NT2/D1 (cell line): ENCODE measurements at regions not wholly inside any gene's neighbourhood (a gene's known extent, or its start where the extent isn't known, plus 50 kb on each side); places are given as distances from the start of the nearest gene placed in this dataset.
"Not testable (repeated sequence)": the region's sequence is repeated elsewhere in the genome, so short reads cannot be mapped to it uniquely, and the experiment has no call there.

Experiments used
- SUZ12 ChIP-seq: IDR thresholded peaks from 2 replicates; pipeline ENCODE4 v1.6.1; 2011; ENCODE audit not compliant: insufficient read length, insufficient read depth; ENCODE audit errors: extremely low read depth
- YY1 ChIP-seq: IDR thresholded peaks from 2 replicates; pipeline ENCODE4 v1.6.1; 2011; ENCODE audit not compliant: insufficient read length, insufficient read depth

DNA sequence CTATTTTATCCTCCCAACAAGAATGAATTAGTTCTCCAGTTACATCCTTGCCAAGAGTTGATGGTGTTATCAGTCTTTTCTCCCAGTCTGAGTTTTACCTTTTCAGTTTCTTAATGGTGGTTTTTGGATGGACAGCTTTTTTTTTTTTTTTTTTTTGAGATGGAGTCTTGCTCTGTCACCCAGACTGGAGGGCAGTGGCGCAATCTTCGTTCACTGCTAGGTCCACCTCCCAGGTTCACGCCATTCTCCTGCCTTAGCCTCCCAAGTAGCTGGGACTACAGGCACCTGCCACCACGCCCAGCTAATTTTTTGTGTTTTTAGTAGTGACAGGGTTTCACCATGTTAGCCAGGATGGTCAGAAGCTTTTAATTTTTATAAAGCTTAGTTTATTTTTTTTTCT lies 133.0 kb downstream of the FOXD4L6 start:
- not testable (repeated sequence) for TF ChIP-seq SUZ12, YY1
